HepG2 (cell line): ENCODE measurements at regions not wholly inside any gene's neighbourhood (a gene's known extent, or its start where the extent isn't known, plus 50 kb on each side); places are given as distances from the start of the nearest gene placed in this dataset.

Experiments used
- CENPX ChIP-seq: sonication (generic); formaldehyde crosslinking; IDR thresholded peaks from 2 replicates; pipeline ENCODE4 v1.9.0; 2021; ENCODE audit warnings: mild to moderate bottlenecking, missing genetic modification reagents, moderate library complexity
- ZNF768 ChIP-seq: sonication (generic); formaldehyde crosslinking; IDR thresholded peaks from 2 replicates; pipeline ENCODE4 v1.4.0; 2020; ENCODE audit warnings: missing genetic modification reagents

DNA sequence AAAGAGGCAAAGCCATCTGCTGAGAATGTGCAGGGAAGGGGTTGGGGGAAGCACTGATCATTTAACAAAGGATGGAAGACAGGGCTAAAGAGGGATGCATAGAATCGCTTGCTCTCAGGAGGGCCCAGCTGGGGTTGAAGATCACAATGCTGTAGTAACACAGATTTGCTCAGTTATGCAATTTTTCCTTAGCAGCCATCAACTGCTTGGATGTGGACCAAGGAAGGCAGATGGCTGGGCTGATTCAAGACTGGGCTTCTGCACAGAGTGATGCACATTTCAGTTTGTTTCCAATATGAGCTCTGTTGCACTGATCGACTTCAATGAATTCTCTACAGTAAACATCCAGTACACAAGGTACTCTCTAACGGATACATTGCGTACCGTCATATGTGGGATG lies 127.8 kb upstream of the TBL1X start:
- TF ChIP-seq ZNF768 (CRISPR knock-in tag) (no peak), CENPX (CRISPR knock-in tag) (no peak)
